ENCODE measurements at regions not wholly inside any gene's neighbourhood (a gene's known extent, or its start where the extent isn't known, plus 50 kb on each side); places are given as distances from the start of the nearest gene placed in this dataset.
"Not testable (repeated sequence)": the region's sequence is repeated elsewhere in the genome, so short reads cannot be mapped to it uniquely, and the experiment has no call there.

- no peak for ATAC-seq
- H3K4me1 ChIP-seq: no peaks in the 10 kb centered on the region
- no peak overlapping the region for H3K27ac ChIP-seq
- no peaks in the 10 kb centered on the region for H3K27me3 ChIP-seq
- H3K36me3 ChIP-seq: no peaks in the 10 kb centered on the region
- H3K4me3 ChIP-seq: no peak overlapping the region
- H3K9me3 ChIP-seq: no peaks in the 10 kb centered on the region
- intact Hi-C loops (cut with DNase I): no loop called here
- no peak for TF ChIP-seq CTCF (IDR thresholded peaks at IDR 0.05)
- DNase-seq: no peak
These were observed 1036.5 kb downstream of the SLITRK5 start for GRCh38 chr13:88707646-88708045.

- Histone ChIP-seq H3K27me3 (no peaks in the 10 kb centered on the region), H3K27ac (no peak overlapping the region), H3K4me3 (no peak overlapping the region), H3K4me1 (no peaks in the 10 kb centered on the region), H3K9me3 (peaks cover 0 to 11% (median 0%) of the 10 kb centered on the region in 11 donors), H3K36me3 (no peaks in the 10 kb centered on the region)
- ATAC-seq (no peak), DNase-seq (no peak)
- no peak for TF ChIP-seq CTCF (IDR thresholded peaks at IDR 0.05)
- intact Hi-C loops (cut with DNase I): no loop called here
- 88 to 93% methylated on average over 22 of the region's 22 CpGs for WGBS, 2 donors
These were observed 1046.8 kb downstream of the SLITRK5 start for GRCh38 chr13:88717946-88718345.

- DNase-seq (no peak), ATAC-seq (no peak)
- intact Hi-C loops (cut with DNase I): no loop called here
- no peak overlapping the region for H3K27ac ChIP-seq
- H3K36me3 ChIP-seq: no peaks in the 10 kb centered on the region
- H3K27me3 ChIP-seq: no peaks in the 10 kb centered on the region
- H3K9me3 ChIP-seq: peaks cover 0 to 11% (median 0%) of the 10 kb centered on the region in 11 donors
- H3K4me1 ChIP-seq: no peaks in the 10 kb centered on the region
- no peak overlapping the region for H3K4me3 ChIP-seq
- no peak for TF ChIP-seq CTCF (IDR thresholded peaks at IDR 0.05)
- 81 to 84% methylated on average over 1 of the region's 1 CpG for WGBS, 2 donors
These were observed 1047.6 kb downstream of the SLITRK5 start for GRCh38 chr13:88718781-88719180.

- DNase-seq (no peak), ATAC-seq (no peak)
- no peak overlapping the region for H3K27ac ChIP-seq
- H3K9me3 ChIP-seq: peaks cover 0 to 31% (median 0%) of the 10 kb centered on the region in 11 donors
- H3K4me3 ChIP-seq: no peak overlapping the region
- WGBS, 2 donors: 83 to 84% methylated on average over 3 of the region's 3 CpGs
- H3K36me3 ChIP-seq: no peaks in the 10 kb centered on the region
- intact Hi-C loops (cut with DNase I): no loop called here
- no peak for TF ChIP-seq CTCF (IDR thresholded peaks at IDR 0.05)
- H3K27me3 ChIP-seq: no peaks in the 10 kb centered on the region
- H3K4me1 ChIP-seq: no peaks in the 10 kb centered on the region
These were observed 1054.9 kb downstream of the SLITRK5 start for GRCh38 chr13:88726075-88726474.

GRCh38 chr13:88727236-88727635 is 1056.1 kb downstream of the SLITRK5 start:
- ATAC-seq; H3K36me3 ChIP-seq; intact Hi-C loops (cut with DNase I); H3K27me3 ChIP-seq; H3K4me3 ChIP-seq; H3K4me1 ChIP-seq; H3K27ac ChIP-seq; DNase-seq: not testable (repeated sequence)
- H3K9me3 ChIP-seq: peaks cover 0 to 31% (median 0%) of the 10 kb centered on the region in 11 donors
- 83 to 87% methylated on average over 7 of the region's 7 CpGs for WGBS, 2 donors

All from heart right ventricle (tissue), 16 donors.